Urinary bladder (tissue), 3 donors: ENCODE measurements at regions not wholly inside any gene's neighbourhood (a gene's known extent, or its start where the extent isn't known, plus 50 kb on each side); places are given as distances from the start of the nearest gene placed in this dataset.
"Not testable (repeated sequence)": the region's sequence is repeated elsewhere in the genome, so short reads cannot be mapped to it uniquely, and the experiment has no call there.

Experiments used
- DNase-seq: peaks from one replicate; pipeline ENCODE4 v3.0.0-alpha.2; 2015; ENCODE audit errors: extremely low spot score
- H3K27ac ChIP-seq: one replicate; pipeline ENCODE4 v1.5.1; 2013; ENCODE audit warnings: low read depth, mild to moderate bottlenecking, moderate library complexity
- H3K36me3 ChIP-seq: one replicate; pipeline ENCODE4 v1.6.1; 2013; ENCODE audit warnings: mild to moderate bottlenecking, moderate library complexity; ENCODE audit not compliant: insufficient read depth
- H3K4me1 ChIP-seq: one replicate; pipeline ENCODE4 v1.6.1; 2013; ENCODE audit warnings: mild to moderate bottlenecking, moderate library complexity; ENCODE audit not compliant: insufficient read depth
- H3K4me3 ChIP-seq: one replicate; pipeline ENCODE4 v1.5.1; 2013; ENCODE audit warnings: low read depth, low read length
- WGBS: extraction: QIAGEN DNeasy Blood & Tissue Kit; methylation state at CpG from one replicate; pipeline ENCODE4 v1.1.7; 2013; 5-methylcytosine and 5-hydroxymethylcytosine counted together
- donor health status: healthy with polysubstance abuse.
- donor health status: healthy.

DNA sequence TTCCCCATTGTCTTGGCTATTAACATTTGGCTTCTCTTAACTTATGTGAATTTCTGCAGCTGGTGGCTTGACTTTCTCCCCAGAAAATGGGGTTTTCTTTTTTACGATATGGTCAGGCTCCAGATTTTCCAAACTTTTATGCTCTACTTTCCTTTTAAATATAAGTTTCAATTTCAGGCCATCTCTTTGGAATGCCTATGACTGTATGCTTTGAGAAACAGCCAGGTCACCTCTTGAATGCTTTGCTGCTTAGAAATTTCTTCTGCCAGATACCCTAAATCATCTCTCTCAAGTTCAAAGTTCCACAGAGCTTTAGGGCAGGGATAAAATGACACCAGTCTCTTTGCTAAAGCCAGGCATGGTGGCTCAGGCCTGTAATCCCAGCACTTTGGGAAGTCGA lies 212.9 kb upstream of the SMIM31 start:
- no peak overlapping the region for H3K4me3 ChIP-seq
- no peak for DNase-seq
- WGBS = 86% methylated on average over 2 of the region's 2 CpGs

GRCh38 chr4:164542431-164542830 lies 211.5 kb upstream of the SMIM31 start:
- no peaks in the 10 kb centered on the region for H3K36me3 ChIP-seq
- 59% methylated on average over 1 of the region's 1 CpG for WGBS
- DNase-seq = no peak
- no peak overlapping the region for H3K4me3 ChIP-seq
- H3K4me1 ChIP-seq = no peaks in the 10 kb centered on the region
- no peak overlapping the region for H3K27ac ChIP-seq

More for the DNA sequence above, 212.9 kb upstream of the SMIM31 start:
- Histone ChIP-seq H3K4me1 (peaks cover 1% of the 10 kb centered on the region), H3K36me3 (no peaks in the 10 kb centered on the region), H3K27ac (no peak overlapping the region)

GRCh38 chr4:164550989-164551712 lies 202.8 kb upstream of the SMIM31 start:
- Histone ChIP-seq H3K36me3 (no peaks in the 10 kb centered on the region), H3K4me1 (no peaks in the 10 kb centered on the region), H3K4me3 (no peak overlapping the region), H3K27ac (no peak overlapping the region)
- WGBS = 74% methylated on average over 5 of the region's 5 CpGs
- no peak for DNase-seq

DNA sequence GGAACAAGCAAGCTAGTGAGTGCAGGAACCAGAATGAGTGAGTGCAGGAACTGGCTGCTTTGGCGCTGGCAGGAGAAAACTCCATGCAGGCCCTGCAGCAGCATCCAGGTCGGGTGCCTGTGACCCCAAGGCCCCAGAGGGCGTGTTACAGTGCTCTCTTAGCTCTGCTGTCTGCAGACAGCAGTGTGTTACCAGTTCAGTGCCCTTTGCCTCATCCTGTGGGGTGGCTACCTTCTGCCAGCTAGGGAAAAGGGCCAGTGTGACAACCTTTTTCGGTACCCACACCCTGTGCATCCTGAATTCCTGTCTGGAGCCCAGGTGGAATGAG lies 202.3 kb upstream of the SMIM31 start:
- no peak overlapping the region for H3K4me3 ChIP-seq
- no peaks in the 10 kb centered on the region for H3K36me3 ChIP-seq
- no peak overlapping the region for H3K27ac ChIP-seq
- no peak for DNase-seq
- H3K4me1 ChIP-seq = no peaks in the 10 kb centered on the region
- 66% methylated on average over 4 of the region's 4 CpGs for WGBS

GRCh38 chr4:164571593-164572390 lies 182.1 kb upstream of the SMIM31 start:
- H3K36me3 ChIP-seq = no peaks in the 10 kb centered on the region
- no peak for DNase-seq
- H3K4me1 ChIP-seq = no peaks in the 10 kb centered on the region
- H3K27ac ChIP-seq = no peak overlapping the region
- 54% methylated on average over 7 of the region's 7 CpGs for WGBS
- no peak overlapping the region for H3K4me3 ChIP-seq

DNA sequence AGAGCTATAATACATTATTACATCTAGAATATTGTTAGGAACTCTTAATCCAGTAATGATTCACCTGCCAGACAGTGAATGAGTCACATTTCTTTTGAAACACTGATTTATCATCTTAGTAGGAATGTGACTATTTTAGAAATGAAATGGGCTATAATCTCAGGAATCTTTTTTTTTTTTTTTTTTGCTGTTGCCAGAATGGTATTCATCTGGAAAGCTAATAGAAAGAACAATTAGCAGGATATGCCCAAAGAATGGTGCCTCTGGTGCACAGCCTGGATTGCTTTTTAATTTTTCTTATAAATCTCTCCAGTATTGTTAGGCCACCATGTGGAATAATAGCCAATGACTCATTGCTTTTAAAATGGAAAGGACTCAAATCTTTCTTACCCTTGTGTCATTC lies 181.1 kb upstream of the SMIM31 start:
- H3K27ac ChIP-seq = no peak overlapping the region
- no peak for DNase-seq
- H3K4me1 ChIP-seq = no peaks in the 10 kb centered on the region
- H3K4me3 ChIP-seq = no peak overlapping the region
- no peaks in the 10 kb centered on the region for H3K36me3 ChIP-seq

DNA sequence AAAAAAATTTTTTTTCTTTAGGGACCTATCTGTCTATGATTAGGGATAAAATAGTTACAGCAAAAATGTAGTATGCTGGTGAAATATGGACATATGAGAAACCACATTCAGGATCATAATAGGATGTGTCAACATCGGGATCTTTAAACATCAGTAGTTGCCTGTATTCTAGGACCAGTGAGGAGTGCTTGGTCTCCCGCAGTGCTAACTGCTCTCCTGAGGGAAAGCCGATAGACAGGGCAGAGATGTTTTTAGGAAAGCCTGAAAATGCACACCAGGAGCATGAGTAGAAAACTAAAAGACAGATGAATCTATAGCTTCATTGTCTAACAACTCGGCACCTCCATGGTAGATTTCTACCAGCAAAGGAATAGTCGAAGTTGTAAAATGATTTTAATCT lies 178.1 kb upstream of the SMIM31 start:
- Histone ChIP-seq H3K4me1 (no peaks in the 10 kb centered on the region), H3K4me3 (no peak overlapping the region), H3K27ac (no peak overlapping the region), H3K36me3 (no peaks in the 10 kb centered on the region)
- WGBS = 88% methylated on average over 5 of the region's 5 CpGs
- DNase-seq = no peak

DNA sequence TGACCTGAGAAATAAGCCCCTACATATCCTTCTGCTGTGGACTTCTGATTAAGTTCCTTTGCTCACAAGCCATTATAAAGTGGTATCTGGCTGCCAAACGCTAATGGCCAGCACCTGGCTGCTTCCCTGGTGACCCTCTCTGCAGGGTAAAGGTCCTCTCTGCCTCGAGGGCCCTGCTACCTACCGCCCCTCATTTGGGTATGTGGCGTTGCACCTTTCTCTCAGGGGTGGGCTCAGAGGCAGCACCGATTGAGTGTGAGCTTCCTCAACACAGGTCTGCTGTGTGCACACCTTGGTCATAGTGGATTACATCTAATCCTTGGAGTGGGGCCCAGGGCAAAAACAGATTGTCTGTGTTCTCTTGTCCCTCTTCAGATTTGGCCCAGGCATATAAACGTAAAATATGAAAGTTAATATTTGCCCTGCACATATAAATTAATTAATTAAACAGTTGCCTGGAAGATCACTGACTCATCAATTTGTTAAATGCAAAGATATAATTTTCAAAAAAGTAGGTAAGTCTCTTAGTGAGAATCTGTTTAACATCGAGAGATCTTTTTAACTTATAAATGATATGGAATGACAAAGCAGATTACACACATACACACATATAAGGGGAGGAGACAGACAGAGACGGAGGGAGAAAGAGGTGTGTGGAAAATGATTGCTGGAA lies 174.5 kb upstream of the SMIM31 start:
- H3K36me3 ChIP-seq = no peaks in the 10 kb centered on the region
- H3K4me3 ChIP-seq = no peak overlapping the region
- no peaks in the 10 kb centered on the region for H3K4me1 ChIP-seq
- no peak for DNase-seq
- H3K27ac ChIP-seq = no peak overlapping the region
- WGBS = 74% methylated on average over 8 of the region's 8 CpGs

DNA sequence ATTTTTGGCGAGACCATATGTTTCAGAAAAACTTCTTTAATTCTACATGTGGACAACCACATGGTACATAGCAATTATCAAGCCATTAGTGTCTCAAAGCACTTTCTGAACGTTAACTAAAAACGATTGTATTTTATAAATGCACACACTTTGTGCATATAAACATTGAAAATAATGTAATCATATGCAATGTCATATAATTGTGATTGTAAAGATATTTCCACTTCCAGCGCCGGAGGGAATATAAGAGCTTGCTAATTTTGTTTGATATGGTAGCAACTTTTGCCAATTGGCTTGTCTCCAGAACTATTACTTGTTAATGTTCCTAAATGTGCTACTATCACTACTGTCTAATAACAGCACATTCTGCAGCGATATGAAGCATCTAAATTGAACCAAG lies 162.3 kb upstream of the SMIM31 start:
- Histone ChIP-seq H3K4me3 (no peak overlapping the region), H3K27ac (no peak overlapping the region), H3K36me3 (no peaks in the 10 kb centered on the region), H3K4me1 (no peaks in the 10 kb centered on the region)
- WGBS = 62% methylated on average over 6 of the region's 6 CpGs
- DNase-seq = no peak

GRCh38 chr4:164595751-164596150 lies 158.2 kb upstream of the SMIM31 start:
- no peak overlapping the region for H3K27ac ChIP-seq
- WGBS = 75% methylated on average over 4 of the region's 4 CpGs
- no peak overlapping the region for H3K4me3 ChIP-seq
- H3K36me3 ChIP-seq = no peaks in the 10 kb centered on the region
- no peak for DNase-seq
- H3K4me1 ChIP-seq = no peaks in the 10 kb centered on the region

GRCh38 chr4:164596318-164596878 lies 157.5 kb upstream of the SMIM31 start:
- 90% methylated on average over 17 of the region's 17 CpGs for WGBS
- Histone ChIP-seq H3K27ac (no peak overlapping the region), H3K36me3 (no peaks in the 10 kb centered on the region), H3K4me3 (no peak overlapping the region), H3K4me1 (no peaks in the 10 kb centered on the region)
- no peak for DNase-seq

DNA sequence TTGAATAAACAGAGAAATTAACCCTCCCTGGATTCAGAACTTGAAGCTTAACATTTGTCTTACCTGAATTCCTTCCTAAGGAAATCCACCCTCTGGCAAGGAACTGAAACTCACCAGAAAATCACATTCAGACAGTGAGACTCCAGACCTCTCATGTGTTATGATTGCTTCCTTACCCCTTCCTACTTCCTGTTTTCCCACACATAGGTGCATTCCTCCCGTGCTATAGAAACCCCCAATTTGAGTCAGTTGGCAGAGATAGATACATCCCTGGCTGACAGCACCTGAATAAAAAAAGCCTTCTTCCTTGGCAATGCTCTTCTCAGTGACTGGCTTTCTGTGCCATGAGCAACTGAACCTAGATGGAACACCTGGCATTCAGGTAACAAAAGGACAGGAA lies 157.0 kb upstream of the SMIM31 start:
- no peak overlapping the region for H3K27ac ChIP-seq
- no peaks in the 10 kb centered on the region for H3K4me1 ChIP-seq
- no peak overlapping the region for H3K4me3 ChIP-seq
- no peak for DNase-seq
- 32% methylated on average over 1 of the region's 1 CpG for WGBS
- H3K36me3 ChIP-seq = no peaks in the 10 kb centered on the region

GRCh38 chr4:164601653-164602052 lies 152.3 kb upstream of the SMIM31 start:
- H3K36me3 ChIP-seq = no peaks in the 10 kb centered on the region
- no peaks in the 10 kb centered on the region for H3K4me1 ChIP-seq
- DNase-seq = no peak
- 59% methylated on average over 1 of the region's 1 CpG for WGBS
- H3K27ac ChIP-seq = no peak overlapping the region
- no peak overlapping the region for H3K4me3 ChIP-seq

- not testable (repeated sequence) for H3K4me3 ChIP-seq, H3K27ac ChIP-seq, H3K36me3 ChIP-seq, H3K4me1 ChIP-seq, DNase-seq
- 75% methylated on average over 6 of the region's 6 CpGs for WGBS
These were observed 148.1 kb upstream of the SMIM31 start for GRCh38 chr4:164605791-164606190.
